ENCODE measurements at regions not wholly inside any gene's neighbourhood (a gene's known extent, or its start where the extent isn't known, plus 50 kb on each side); places are given as distances from the start of the nearest gene placed in this dataset.
"Not testable (repeated sequence)": the region's sequence is repeated elsewhere in the genome, so short reads cannot be mapped to it uniquely, and the experiment has no call there.

DNA sequence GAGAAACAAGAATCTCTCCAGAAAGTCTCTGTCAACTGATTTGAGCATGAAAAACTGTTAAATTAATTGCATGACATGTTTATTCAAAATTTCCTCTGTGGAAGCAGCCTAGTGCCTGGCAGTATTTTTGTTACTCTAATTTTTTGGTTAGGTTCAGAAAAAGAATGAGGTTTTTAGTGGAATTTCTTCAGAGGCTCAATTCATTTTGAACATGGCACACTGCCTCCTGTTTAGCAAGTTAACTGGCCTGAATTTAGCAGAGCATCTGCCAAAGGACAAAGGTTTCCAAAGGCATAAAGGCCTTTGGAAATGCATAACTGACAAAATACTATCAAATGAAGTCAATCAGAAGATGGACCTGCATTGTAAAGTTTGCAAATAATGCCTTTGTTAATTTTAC is 1326.5 kb downstream of the PLA2G4A start:
- H3K4me1 Mint-ChIP-seq (ENCODE audit: unreplicated experiment): no peaks in the 10 kb centered on the region
- TF ChIP-seq, protein P1, sequence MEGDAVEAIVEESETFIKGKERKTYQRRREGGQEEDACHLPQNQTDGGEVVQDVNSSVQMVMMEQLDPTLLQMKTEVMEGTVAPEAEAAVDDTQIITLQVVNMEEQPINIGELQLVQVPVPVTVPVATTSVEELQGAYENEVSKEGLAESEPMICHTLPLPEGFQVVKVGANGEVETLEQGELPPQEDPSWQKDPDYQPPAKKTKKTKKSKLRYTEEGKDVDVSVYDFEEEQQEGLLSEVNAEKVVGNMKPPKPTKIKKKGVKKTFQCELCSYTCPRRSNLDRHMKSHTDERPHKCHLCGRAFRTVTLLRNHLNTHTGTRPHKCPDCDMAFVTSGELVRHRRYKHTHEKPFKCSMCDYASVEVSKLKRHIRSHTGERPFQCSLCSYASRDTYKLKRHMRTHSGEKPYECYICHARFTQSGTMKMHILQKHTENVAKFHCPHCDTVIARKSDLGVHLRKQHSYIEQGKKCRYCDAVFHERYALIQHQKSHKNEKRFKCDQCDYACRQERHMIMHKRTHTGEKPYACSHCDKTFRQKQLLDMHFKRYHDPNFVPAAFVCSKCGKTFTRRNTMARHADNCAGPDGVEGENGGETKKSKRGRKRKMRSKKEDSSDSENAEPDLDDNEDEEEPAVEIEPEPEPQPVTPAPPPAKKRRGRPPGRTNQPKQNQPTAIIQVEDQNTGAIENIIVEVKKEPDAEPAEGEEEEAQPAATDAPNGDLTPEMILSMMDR (conservative IDR thresholded peaks at IDR 0.05): no peak
- no peak overlapping the region for H3K4me3 Mint-ChIP-seq
- no peaks in the 10 kb centered on the region for H3K27me3 Mint-ChIP-seq
- H3K27ac Mint-ChIP-seq: no peak overlapping the region
- H3K9me3 Mint-ChIP-seq: no peaks in the 10 kb centered on the region
- no peaks in the 10 kb centered on the region for H3K36me3 Mint-ChIP-seq
- DNase-seq (ENCODE audit: extremely low spot score, unreplicated experiment): no peak

DNA sequence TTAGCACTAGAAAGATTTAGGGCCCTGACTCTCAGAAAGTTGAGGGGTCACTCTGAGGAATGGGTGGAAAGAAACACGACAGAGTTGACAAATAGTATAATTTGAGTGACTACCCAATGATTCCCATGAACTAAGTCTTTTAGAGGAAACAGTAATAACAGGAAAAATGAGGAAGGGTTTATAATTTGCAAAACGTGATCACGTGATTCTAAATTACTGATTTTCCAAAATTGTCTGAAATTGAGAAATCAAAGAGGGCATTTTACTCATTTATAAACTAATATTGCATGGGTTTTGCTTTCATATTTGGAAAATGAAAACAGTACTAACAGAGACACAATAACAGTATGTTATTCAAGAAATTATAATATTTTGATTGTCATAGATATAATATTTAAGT is 1335.7 kb downstream of the PLA2G4A start:
- TF ChIP-seq, protein P1 (conservative IDR thresholded peaks at IDR 0.05): no peak
- no peak overlapping the region for H3K4me3 Mint-ChIP-seq
- H3K9me3 Mint-ChIP-seq: no peaks in the 10 kb centered on the region
- H3K36me3 Mint-ChIP-seq: no peaks in the 10 kb centered on the region
- H3K4me1 Mint-ChIP-seq (ENCODE audit: unreplicated experiment): no peaks in the 10 kb centered on the region
- DNase-seq (ENCODE audit: extremely low spot score, unreplicated experiment): no peak
- peaks cover 5% of the 10 kb centered on the region for H3K27me3 Mint-ChIP-seq
- no peak overlapping the region for H3K27ac Mint-ChIP-seq

DNA sequence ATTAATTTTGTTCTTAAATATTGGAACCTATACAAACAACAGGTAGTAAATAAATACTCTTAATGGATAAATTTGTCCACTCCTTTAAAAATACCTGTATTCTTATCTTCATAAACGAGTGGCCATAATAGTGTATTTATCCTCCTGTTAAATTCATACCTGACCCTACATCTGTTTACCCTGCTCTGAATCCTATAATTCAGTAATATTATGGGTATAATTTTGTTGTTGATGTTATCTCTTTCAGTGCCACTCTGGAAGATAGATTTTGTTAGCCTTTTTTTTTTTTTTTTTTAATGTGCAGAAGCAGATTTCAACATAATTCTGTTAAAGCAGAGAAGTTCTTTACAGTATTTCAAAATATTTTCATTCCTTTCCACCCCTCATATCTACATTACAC is 1337.9 kb downstream of the PLA2G4A start:
- no peak for DNase-seq (ENCODE audit: extremely low spot score, unreplicated experiment)
- no peaks in the 10 kb centered on the region for H3K9me3 Mint-ChIP-seq
- H3K27ac Mint-ChIP-seq: no peak overlapping the region
- H3K4me1 Mint-ChIP-seq (ENCODE audit: unreplicated experiment): no peaks in the 10 kb centered on the region
- H3K27me3 Mint-ChIP-seq: peaks cover 9% of the 10 kb centered on the region
- H3K4me3 Mint-ChIP-seq: no peak overlapping the region
- TF ChIP-seq, protein P1 (conservative IDR thresholded peaks at IDR 0.05): no peak
- no peaks in the 10 kb centered on the region for H3K36me3 Mint-ChIP-seq

DNA sequence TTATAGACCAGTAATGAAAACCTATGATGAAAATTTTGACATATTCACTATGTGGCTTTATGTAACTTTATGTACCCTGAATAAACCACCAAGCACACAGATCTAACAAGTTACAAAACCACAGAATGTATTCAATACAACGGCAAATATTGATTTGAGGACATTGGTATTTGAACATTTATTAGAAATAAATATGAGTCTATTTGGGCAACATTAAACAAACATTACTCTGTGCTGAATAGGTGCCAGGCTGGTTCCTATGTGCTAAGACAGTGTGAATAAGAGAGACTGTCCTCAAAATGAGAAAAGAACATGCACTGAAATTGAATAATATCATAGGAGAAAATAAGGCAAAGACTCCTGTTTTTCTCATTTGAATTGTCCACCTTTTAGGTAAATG is 1341.2 kb downstream of the PLA2G4A start:
- TF ChIP-seq, protein P1 (conservative IDR thresholded peaks at IDR 0.05): no peak
- Mint-ChIP-seq H3K9me3 (no peaks in the 10 kb centered on the region), H3K27ac (no peak overlapping the region), H3K4me1 (ENCODE audit: unreplicated experiment) (no peaks in the 10 kb centered on the region), H3K4me3 (no peak overlapping the region), H3K36me3 (no peaks in the 10 kb centered on the region), H3K27me3 (peaks cover 9% of the 10 kb centered on the region)
- no peak for DNase-seq (ENCODE audit: extremely low spot score, unreplicated experiment)

DNA sequence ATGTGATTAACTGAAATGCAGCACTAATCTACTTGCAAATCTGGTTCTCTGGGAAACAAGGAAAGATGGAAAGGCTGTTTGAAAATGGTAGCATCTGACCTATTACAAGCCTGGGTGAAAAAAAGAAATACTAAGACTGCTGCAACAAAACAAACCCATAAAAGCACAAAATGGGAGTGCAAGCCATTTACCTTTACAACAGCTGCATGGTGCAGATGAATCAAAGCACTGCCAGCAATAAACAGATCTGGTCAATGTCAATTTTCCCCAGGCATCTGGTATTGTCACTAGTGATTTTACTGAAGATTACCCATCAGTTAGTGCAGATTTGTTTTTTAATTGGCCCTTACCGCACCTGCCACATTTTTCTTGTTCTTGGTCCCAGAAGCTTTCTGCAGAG is 1341.7 kb downstream of the PLA2G4A start:
- Mint-ChIP-seq H3K27ac (no peak overlapping the region), H3K4me1 (ENCODE audit: unreplicated experiment) (no peaks in the 10 kb centered on the region), H3K36me3 (no peaks in the 10 kb centered on the region), H3K27me3 (peaks cover 9% of the 10 kb centered on the region), H3K4me3 (no peak overlapping the region), H3K9me3 (no peaks in the 10 kb centered on the region)
- DNase-seq (ENCODE audit: extremely low spot score, unreplicated experiment): no peak
- TF ChIP-seq, protein P1 (conservative IDR thresholded peaks at IDR 0.05): no peak

DNA sequence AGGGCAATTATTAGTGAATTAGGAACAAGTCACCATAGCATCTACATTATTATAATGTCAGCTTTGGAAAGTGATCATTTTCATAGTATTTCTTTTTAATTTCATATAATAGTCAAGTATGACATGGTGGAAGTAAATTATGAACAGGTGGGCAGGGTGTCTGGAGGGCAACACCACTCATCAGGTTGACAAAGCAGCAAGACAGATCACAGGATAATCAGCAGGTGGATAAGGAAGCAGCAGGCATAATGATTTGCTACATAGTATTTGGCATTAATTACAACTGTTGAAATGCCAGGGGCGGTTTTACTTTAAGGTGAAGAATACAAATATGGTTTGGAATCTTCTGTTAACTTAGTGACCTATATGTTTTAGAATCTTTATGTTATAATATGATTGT is 1342.2 kb downstream of the PLA2G4A start:
- H3K27me3 Mint-ChIP-seq: peaks cover 9% of the 10 kb centered on the region
- TF ChIP-seq, protein P1 (conservative IDR thresholded peaks at IDR 0.05): no peak
- DNase-seq (ENCODE audit: extremely low spot score, unreplicated experiment): no peak
- H3K4me1 Mint-ChIP-seq (ENCODE audit: unreplicated experiment): no peaks in the 10 kb centered on the region
- H3K9me3 Mint-ChIP-seq: no peaks in the 10 kb centered on the region
- no peaks in the 10 kb centered on the region for H3K36me3 Mint-ChIP-seq
- H3K27ac Mint-ChIP-seq: no peak overlapping the region
- H3K4me3 Mint-ChIP-seq: no peak overlapping the region

DNA sequence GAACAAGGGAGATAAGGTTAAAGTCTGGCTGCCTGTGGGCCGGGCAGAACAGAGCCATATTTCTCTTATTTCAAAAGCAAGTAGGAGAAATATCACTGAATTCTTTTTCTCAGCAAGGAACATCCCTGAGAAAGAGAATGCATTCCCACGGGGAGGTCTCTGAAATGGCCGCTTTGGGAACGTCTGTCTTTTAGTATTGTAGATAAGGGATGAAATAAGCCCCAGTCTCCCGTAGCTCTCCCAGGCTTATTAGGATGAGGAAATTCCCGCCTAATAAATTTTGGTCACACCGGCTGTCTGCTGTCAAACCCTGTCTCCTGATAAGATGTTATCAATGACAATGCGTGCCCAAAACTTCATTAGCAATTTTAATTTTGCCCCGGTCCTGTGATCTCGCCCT is 1353.3 kb downstream of the PLA2G4A start:
- H3K36me3 Mint-ChIP-seq; H3K9me3 Mint-ChIP-seq; H3K27me3 Mint-ChIP-seq; H3K4me1 Mint-ChIP-seq (ENCODE audit: unreplicated experiment); H3K27ac Mint-ChIP-seq; H3K4me3 Mint-ChIP-seq; DNase-seq (ENCODE audit: extremely low spot score, unreplicated experiment): not testable (repeated sequence)

Measured in type B pancreatic cell (in vitro differentiated cells).